Adrenal gland (tissue), 5 donors: ENCODE measurements at regions not wholly inside any gene's neighbourhood (a gene's known extent, or its start where the extent isn't known, plus 50 kb on each side); places are given as distances from the start of the nearest gene placed in this dataset.

Experiments
- CTCF ChIP-seq, 6 experiments: fragments of 450-650 bp in 4 of 6; fragments of 200-600 bp in 2 of 6; sonication (generic) in 1 of 6; IDR thresholded peaks; 1 replicate in 5 of 6; 2 replicates in 1 of 6; pipeline versions ENCODE4 v1.5.1 to v1.8.0; 2016 to 2021; ENCODE audit warnings: antibody characterized with exemption in 6 of 6, mild to moderate bottlenecking in 2 of 6, moderate library complexity in 1 of 6
- POLR2A ChIP-seq, 2 donors: fragments of 450-650 bp; IDR thresholded peaks; one replicate each; pipeline ENCODE4 v1.6.1; 2017; ENCODE audit warnings: antibody characterized with exemption in 2 of 2, mild to moderate bottlenecking in 2 of 2, moderate library complexity in 1 of 2
- donor health status: DM: no; HTN: no; CAD: no.

- no peak for TF ChIP-seq CTCF (IDR thresholded peaks at IDR 0.05)
- no peak for TF ChIP-seq POLR2A (IDR thresholded peaks at IDR 0.05)
Observed at GRCh38 chr4:64564126-64564525, 154.9 kb upstream of the TECRL start.
